ENCODE measurements at regions not wholly inside any gene's neighbourhood (a gene's known extent, or its start where the extent isn't known, plus 50 kb on each side); places are given as distances from the start of the nearest gene placed in this dataset.

DNA sequence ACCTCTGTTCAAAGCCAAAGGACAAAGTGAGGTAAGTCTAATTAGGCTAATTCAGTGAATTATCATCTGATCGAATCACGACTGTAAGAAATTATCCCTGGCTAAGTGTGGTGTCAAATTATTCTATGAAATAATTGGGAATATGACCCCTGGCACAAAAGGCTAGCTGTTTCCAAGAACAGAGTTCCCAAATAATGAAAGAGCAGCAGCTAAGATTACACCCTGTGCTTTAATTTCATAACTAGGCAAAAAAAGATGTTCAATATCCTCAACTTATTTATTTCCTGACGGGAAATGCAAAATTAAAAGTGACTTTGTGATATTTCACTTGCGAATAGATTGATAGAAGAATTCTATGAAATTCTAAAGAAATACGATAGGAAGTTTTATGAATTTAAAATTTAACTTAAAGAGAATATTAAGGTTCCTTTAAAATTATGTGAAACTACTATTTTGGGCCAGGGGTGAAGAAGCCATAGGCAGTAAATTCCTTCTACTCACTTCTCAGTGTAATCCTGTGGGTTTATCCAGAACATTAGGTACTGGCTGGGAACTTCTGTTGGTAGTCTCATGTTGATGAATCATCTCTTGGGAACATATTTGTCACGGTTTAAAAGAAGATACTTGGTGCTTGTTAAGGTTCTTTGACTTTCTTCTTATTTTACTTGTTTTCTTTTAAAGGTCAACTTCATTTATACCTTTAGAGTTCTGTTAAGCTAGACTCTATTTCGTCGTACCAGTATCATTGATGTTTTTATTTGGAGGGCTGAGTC is 148.5 kb downstream of the POLR1F start:
- TF ChIP-seq HDAC6 (IDR thresholded peaks at IDR 0.05; ENCODE audit: low read depth, low read length) (no peak), CREB1 (IDR thresholded peaks at IDR 0.05) (no peak), POLR2A (IDR thresholded peaks at IDR 0.05; ENCODE audit: control extremely low read depth in 1 of 2, low read depth in 2 of 2, low read length in 2 of 2) (no peak), SP1 (IDR thresholded peaks at IDR 0.05; ENCODE audit: low read depth, low read length) (no peak), EZH2 (IDR thresholded peaks at IDR 0.05; ENCODE audit: low read depth, low read length, severe bottlenecking) (no peak), RAD21 (IDR thresholded peaks at IDR 0.05 in 1 of 2, conservative IDR thresholded peaks at IDR 0.05 in 1 of 2; ENCODE audit: low read depth in 2 of 2, low read length in 2 of 2) (no peak), RBBP5 (IDR thresholded peaks at IDR 0.05; ENCODE audit: borderline replicate concordance, low read depth, low read length) (no peak), SP2 (IDR thresholded peaks at IDR 0.05; ENCODE audit: low read length) (no peak), POLR2AphosphoS5 (IDR thresholded peaks at IDR 0.05; ENCODE audit: low read depth, low read length) (no peak), CHD1 (IDR thresholded peaks at IDR 0.05; ENCODE audit: low read depth, low read length) (no peak), JUN (IDR thresholded peaks at IDR 0.05; ENCODE audit: low read depth, low read length) (no peak), TAF7 (optimal IDR thresholded peaks at IDR 0.05; ENCODE audit: borderline replicate concordance, low read depth, low read length) (no peak)
- TF ChIP-seq, protein P1, sequence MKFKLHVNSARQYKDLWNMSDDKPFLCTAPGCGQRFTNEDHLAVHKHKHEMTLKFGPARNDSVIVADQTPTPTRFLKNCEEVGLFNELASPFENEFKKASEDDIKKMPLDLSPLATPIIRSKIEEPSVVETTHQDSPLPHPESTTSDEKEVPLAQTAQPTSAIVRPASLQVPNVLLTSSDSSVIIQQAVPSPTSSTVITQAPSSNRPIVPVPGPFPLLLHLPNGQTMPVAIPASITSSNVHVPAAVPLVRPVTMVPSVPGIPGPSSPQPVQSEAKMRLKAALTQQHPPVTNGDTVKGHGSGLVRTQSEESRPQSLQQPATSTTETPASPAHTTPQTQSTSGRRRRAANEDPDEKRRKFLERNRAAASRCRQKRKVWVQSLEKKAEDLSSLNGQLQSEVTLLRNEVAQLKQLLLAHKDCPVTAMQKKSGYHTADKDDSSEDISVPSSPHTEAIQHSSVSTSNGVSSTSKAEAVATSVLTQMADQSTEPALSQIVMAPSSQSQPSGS (IDR thresholded peaks at IDR 0.05; ENCODE audit: low read length) = no peak
- TF ChIP-seq, protein P2, sequence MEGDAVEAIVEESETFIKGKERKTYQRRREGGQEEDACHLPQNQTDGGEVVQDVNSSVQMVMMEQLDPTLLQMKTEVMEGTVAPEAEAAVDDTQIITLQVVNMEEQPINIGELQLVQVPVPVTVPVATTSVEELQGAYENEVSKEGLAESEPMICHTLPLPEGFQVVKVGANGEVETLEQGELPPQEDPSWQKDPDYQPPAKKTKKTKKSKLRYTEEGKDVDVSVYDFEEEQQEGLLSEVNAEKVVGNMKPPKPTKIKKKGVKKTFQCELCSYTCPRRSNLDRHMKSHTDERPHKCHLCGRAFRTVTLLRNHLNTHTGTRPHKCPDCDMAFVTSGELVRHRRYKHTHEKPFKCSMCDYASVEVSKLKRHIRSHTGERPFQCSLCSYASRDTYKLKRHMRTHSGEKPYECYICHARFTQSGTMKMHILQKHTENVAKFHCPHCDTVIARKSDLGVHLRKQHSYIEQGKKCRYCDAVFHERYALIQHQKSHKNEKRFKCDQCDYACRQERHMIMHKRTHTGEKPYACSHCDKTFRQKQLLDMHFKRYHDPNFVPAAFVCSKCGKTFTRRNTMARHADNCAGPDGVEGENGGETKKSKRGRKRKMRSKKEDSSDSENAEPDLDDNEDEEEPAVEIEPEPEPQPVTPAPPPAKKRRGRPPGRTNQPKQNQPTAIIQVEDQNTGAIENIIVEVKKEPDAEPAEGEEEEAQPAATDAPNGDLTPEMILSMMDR (IDR thresholded peaks at IDR 0.05; ENCODE audit: control extremely low read depth in 1 of 3, insufficient read depth in 1 of 3, low read depth in 1 of 3, low read length in 3 of 3) = no peak

All from H1 (cell line).